HCT116 (cell line): ENCODE measurements at regions not wholly inside any gene's neighbourhood (a gene's known extent, or its start where the extent isn't known, plus 50 kb on each side); places are given as distances from the start of the nearest gene placed in this dataset.

ENCODE experiments used
- ATAC-seq: fragments of 200-7000 bp; cut with Tn5 transposase; 2 replicates; pipeline ENCODE4 v1.9.1; 2020; ENCODE audit warnings: mild to moderate bottlenecking, moderate library complexity
- BruUV-seq: library from RNA; stranded (reverse); fragments of 400-500 nt; replicated peaks from 2 replicates; lab custom pipeline; 2021; lab: Mats Ljungman, UMichigan
- CTCF ChIA-PET: fragments of 300-600 bp; sonication (Branson Sonifier 250); formaldehyde crosslinking; loops from one replicate; lab custom pipeline; 2021; ENCODE audit warnings: antibody characterized with exemption; lab: Charles Lee
- POLR2A ChIA-PET: fragments of 300-600, 350-600 bp; sonication (Branson Sonifier 250); formaldehyde crosslinking; loops from one replicate; lab custom pipeline; 2021; ENCODE audit warnings: antibody characterized with exemption; lab: Charles Lee
- RAD21 ChIA-PET, 2 experiments: fragments of 300-600 bp; sonication (Branson Sonifier 250); formaldehyde crosslinking; loops; one replicate each; lab custom pipeline; 2023; ENCODE audit warnings: low total read pairs in 2 of 2; ENCODE audit not compliant: uncharacterized antibody in 2 of 2, unreplicated experiment in 2 of 2, low non-redundant PET in 1 of 2; lab: Charles Lee
- DNase-seq: peaks from one replicate; pipeline ENCODE4 v3.0.0-alpha.2; 2010; ENCODE audit warnings: low read depth, low spot score
- H2AFZ ChIP-seq: fragments of 200-600 bp; shearing (Covaris generic), sonication (generic); 2 replicates; pipeline ENCODE4 v1.6.1; 2017; ENCODE audit warnings: low read depth, mixed run types, mixed read lengths, antibody characterized with exemption, low read length; ENCODE audit not compliant: poor library complexity, severe bottlenecking
- H3K27ac ChIP-seq: 2 replicates; pipeline ENCODE4 v1.5.1; 2012; ENCODE audit warnings: low read depth, low read length
- H3K27me3 ChIP-seq: fragments of 200-600 bp; sonication (generic); 2 replicates; pipeline ENCODE4 v1.6.1; 2016; ENCODE audit warnings: mixed run types, low read length, mixed read lengths; ENCODE audit not compliant: insufficient read depth
- H3K36me3 ChIP-seq, 2 experiments: fragments of 200-500 bp in 1 of 2; fragments of 200-600 bp in 1 of 2; sonication (Bioruptor generic) in 1 of 2; sonication (generic) in 1 of 2; 2 replicates each; pipeline versions ENCODE4 v1.5.1 to v1.6.1; 2014 to 2016; ENCODE audit warnings: low read length in 2 of 2, inconsistent platforms in 1 of 2, mixed read lengths in 1 of 2, mixed run types in 1 of 2; ENCODE audit not compliant: insufficient read depth in 2 of 2, control insufficient read depth in 1 of 2
- H3K4me1 ChIP-seq, 2 experiments: fragments of 200-600 bp in 1 of 2; sonication (generic) in 1 of 2; 2 replicates each; pipeline versions ENCODE4 v1.5.1 to v1.6.1; 2012 to 2017; ENCODE audit warnings: low read length in 2 of 2, inconsistent platforms in 1 of 2, mild to moderate bottlenecking in 1 of 2, mixed read lengths in 1 of 2, mixed run types in 1 of 2, moderate library complexity in 1 of 2; ENCODE audit not compliant: insufficient read depth in 2 of 2, control insufficient read depth in 1 of 2
- H3K4me2 ChIP-seq: fragments of 200-600 bp; sonication (generic); 2 replicates; pipeline ENCODE4 v1.6.1; 2017; ENCODE audit warnings: mixed run types, low read length, mixed read lengths
- H3K4me3 ChIP-seq, 2 experiments: fragments of 200-600 bp in 1 of 2; sonication (generic) in 1 of 2; replicated peaks in 1 of 2; 2 replicates each; pipeline ENCODE4 v1.5.1; 2011 to 2016; ENCODE audit warnings: low read length in 2 of 2, control low read depth in 1 of 2, low read depth in 1 of 2, mild to moderate bottlenecking in 1 of 2, mixed read lengths in 1 of 2, mixed run types in 1 of 2
- H3K79me2 ChIP-seq: fragments of 200-600 bp; sonication (generic); 2 replicates; pipeline ENCODE4 v1.6.1; 2017; ENCODE audit warnings: mild to moderate bottlenecking, mixed run types, low read length, moderate library complexity, mixed read lengths; ENCODE audit not compliant: insufficient read depth
- H3K9ac ChIP-seq: fragments of 200-600 bp; sonication (generic); 2 replicates; pipeline ENCODE4 v1.6.1; 2016; ENCODE audit warnings: low read length, mixed read lengths
- H3K9me2 ChIP-seq: fragments of 200-600 bp; sonication (generic), shearing (Covaris generic); 2 replicates; pipeline ENCODE4 v1.6.1; 2017; ENCODE audit warnings: mixed run types, mild to moderate bottlenecking, moderate library complexity; ENCODE audit not compliant: insufficient read depth
- H3K9me3 ChIP-seq, 2 experiments: fragments of 200-500 bp in 1 of 2; fragments of 200-600 bp in 1 of 2; sonication (Bioruptor generic) in 1 of 2; sonication (generic) in 1 of 2; 2 replicates each; pipeline ENCODE4 v1.6.1; 2014 to 2017; ENCODE audit warnings: low read length in 2 of 2, mixed read lengths in 2 of 2, inconsistent platforms in 1 of 2, low read depth in 1 of 2, mild to moderate bottlenecking in 1 of 2, mixed run types in 1 of 2, moderate library complexity in 1 of 2; ENCODE audit not compliant: control insufficient read depth in 1 of 2, insufficient read depth in 1 of 2
- H4K20me1 ChIP-seq: fragments of 200-600 bp; sonication (generic), shearing (Covaris generic); 2 replicates; pipeline ENCODE4 v1.6.1; 2017; ENCODE audit warnings: mixed run types, mild to moderate bottlenecking, moderate library complexity; ENCODE audit not compliant: insufficient read depth
- CBX3 ChIP-seq: IDR thresholded peaks from 2 replicates; pipeline ENCODE4 v1.6.1; 2012; ENCODE audit warnings: low read depth
- CEBPB ChIP-seq: IDR thresholded peaks from 2 replicates; pipeline ENCODE4 v1.6.1; 2012; ENCODE audit warnings: low read depth
- EGR1 ChIP-seq: IDR thresholded peaks from 2 replicates; pipeline ENCODE4 v1.6.1; 2012; ENCODE audit warnings: low read depth
- ELF1 ChIP-seq: IDR thresholded peaks from 2 replicates; pipeline ENCODE4 v1.6.1; 2012; ENCODE audit warnings: low read depth, borderline replicate concordance
- FOSL1 ChIP-seq: IDR thresholded peaks from 2 replicates; pipeline ENCODE4 v1.6.1; 2012; ENCODE audit warnings: low read depth
- JUND ChIP-seq: IDR thresholded peaks from 2 replicates; pipeline ENCODE4 v1.6.1; 2012
- POLR2A ChIP-seq: IDR thresholded peaks from 2 replicates; pipeline ENCODE4 v1.7.0; 2011; ENCODE audit warnings: borderline replicate concordance; ENCODE audit not compliant: insufficient read depth, insufficient read length; ENCODE audit errors: extremely low read depth
- POLR2AphosphoS5 ChIP-seq: IDR thresholded peaks from 2 replicates; pipeline ENCODE4 v1.6.1; 2011; ENCODE audit warnings: mild to moderate bottlenecking, low read depth, low read length, moderate library complexity
- RAD21 ChIP-seq: IDR thresholded peaks from 2 replicates; pipeline ENCODE4 v1.6.1; 2012; ENCODE audit warnings: low read depth, mild to moderate bottlenecking
- SIN3A ChIP-seq: IDR thresholded peaks from 2 replicates; pipeline ENCODE4 v1.6.1; 2012; ENCODE audit warnings: low read depth
- SRF ChIP-seq: IDR thresholded peaks from 2 replicates; pipeline ENCODE4 v1.6.1; 2012; ENCODE audit warnings: low read depth
- TCF7L2 ChIP-seq: IDR thresholded peaks from 2 replicates; pipeline ENCODE4 v1.7.0; 2011; ENCODE audit warnings: borderline replicate concordance, inconsistent platforms; ENCODE audit not compliant: insufficient read depth, insufficient read length; ENCODE audit errors: extremely low read depth
- ZFX ChIP-seq: fragments of 450-650 bp; IDR thresholded peaks from 2 replicates; pipeline ENCODE4 v1.6.1; 2017
- ZNF274 ChIP-seq: fragments of 200-500 bp; sonication (Bioruptor generic); IDR thresholded peaks from 2 replicates; pipeline ENCODE4 v1.6.1; 2014; ENCODE audit warnings: mild to moderate bottlenecking, low read depth, low read length, inconsistent platforms
- intact Hi-C: fragments of 100-400 bp; cut with micrococcal nuclease; formaldehyde crosslinking; loops from 2 replicates; pipeline ENCODE4 v1.10.0; 2022
- TF ChIP-seq, protein P1 (sequence below): IDR thresholded peaks from 2 replicates; pipeline ENCODE4 v1.6.1; 2012
- TF ChIP-seq, protein P2 (sequence below): IDR thresholded peaks from 2 replicates; pipeline ENCODE4 v1.6.1; 2012
- TF ChIP-seq, protein P3 (sequence below), 3 experiments: fragments of 200-600 bp in 1 of 3; sonication (generic) in 1 of 3; IDR thresholded peaks in 2 of 3; conservative IDR thresholded peaks in 1 of 3; 2 replicates each; pipeline ENCODE4 v1.5.1; 2012 to 2017; ENCODE audit warnings: low read depth in 2 of 3, low read length in 2 of 3, antibody characterized with exemption in 1 of 3, borderline replicate concordance in 1 of 3, control low read depth in 1 of 3, mild to moderate bottlenecking in 1 of 3, mixed read lengths in 1 of 3, mixed run types in 1 of 3, moderate library complexity in 1 of 3; ENCODE audit not compliant: insufficient read depth in 1 of 3

DNA sequence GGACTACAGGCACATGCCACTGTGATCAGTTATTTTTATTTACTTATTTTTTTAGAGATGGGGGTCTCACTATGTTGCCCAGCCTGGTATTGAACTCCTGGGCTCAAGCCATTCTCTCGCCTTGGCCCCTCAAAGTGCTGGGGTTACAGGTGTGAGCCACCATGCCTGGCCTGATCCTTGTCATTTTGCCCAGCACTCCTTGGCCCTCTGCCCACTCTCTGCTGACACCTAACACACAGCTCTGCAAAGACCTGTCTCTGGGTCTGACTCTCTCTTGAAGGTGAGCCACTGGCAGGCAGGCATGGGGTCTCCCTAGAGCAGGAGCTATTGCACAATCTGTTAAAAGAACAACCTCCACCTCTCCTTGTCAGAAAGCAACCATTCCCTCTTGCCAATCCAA lies 155.6 kb downstream of the ZFP64 start:
- no peak for ATAC-seq
- Histone ChIP-seq H4K20me1 (no peaks in the 10 kb centered on the region), H3K4me1 (no peaks in the 10 kb centered on the region), H3K4me3 (no peak overlapping the region), H3K9me3 (no peaks in the 10 kb centered on the region), H3K36me3 (no peaks in the 10 kb centered on the region), H3K4me2 (no peak overlapping the region), H3K79me2 (no peaks in the 10 kb centered on the region), H3K27me3 (no peaks in the 10 kb centered on the region), H3K9me2 (no peaks in the 10 kb centered on the region), H3K27ac (no peak overlapping the region), H2AFZ (no peak overlapping the region), H3K9ac (no peak overlapping the region)
- intact Hi-C loops = no loop called here
- CTCF ChIA-PET = no interaction called here
- DNase-seq = no peak
- no TSS peak for BruUV-seq
- POLR2A ChIA-PET = no interaction called here
- RAD21 ChIA-PET = no interaction called here
- no peak for TF ChIP-seq POLR2A

DNA sequence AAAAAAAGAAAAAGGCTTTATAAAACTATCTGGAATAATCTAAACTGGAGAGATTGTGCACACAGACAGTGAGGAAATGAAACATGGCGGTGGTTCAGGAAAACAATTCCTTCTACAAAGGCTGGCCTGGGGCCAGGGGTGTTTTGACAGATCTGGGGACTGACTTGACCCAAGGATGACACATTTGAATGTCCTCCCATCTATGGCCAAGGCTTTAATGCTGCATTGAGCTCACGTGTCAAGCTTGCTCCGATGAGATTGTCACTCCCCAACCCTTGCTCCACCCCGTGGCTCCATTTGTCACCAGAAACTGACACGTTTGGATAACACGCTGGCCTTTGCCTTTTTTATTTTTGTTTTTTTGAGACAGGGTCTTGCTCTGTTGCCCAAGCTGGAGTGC lies 156.1 kb downstream of the ZFP64 start:
- ChIA-PET RAD21 (no interaction called here), POLR2A (no interaction called here), CTCF (no interaction called here)
- no peak for DNase-seq
- no peak for ATAC-seq
- no peaks in the 10 kb centered on the region for H3K79me2 ChIP-seq
- no peaks in the 10 kb centered on the region for H3K9me3 ChIP-seq
- H3K4me3 ChIP-seq = no peak overlapping the region
- H3K9me2 ChIP-seq = no peaks in the 10 kb centered on the region
- no peak overlapping the region for H2AFZ ChIP-seq
- intact Hi-C loops = no loop called here
- TF ChIP-seq, protein P1, sequence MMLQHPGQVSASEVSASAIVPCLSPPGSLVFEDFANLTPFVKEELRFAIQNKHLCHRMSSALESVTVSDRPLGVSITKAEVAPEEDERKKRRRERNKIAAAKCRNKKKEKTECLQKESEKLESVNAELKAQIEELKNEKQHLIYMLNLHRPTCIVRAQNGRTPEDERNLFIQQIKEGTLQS = no peak
- TF ChIP-seq, protein P2, sequence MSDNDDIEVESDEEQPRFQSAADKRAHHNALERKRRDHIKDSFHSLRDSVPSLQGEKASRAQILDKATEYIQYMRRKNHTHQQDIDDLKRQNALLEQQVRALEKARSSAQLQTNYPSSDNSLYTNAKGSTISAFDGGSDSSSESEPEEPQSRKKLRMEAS = no peak
- TF ChIP-seq POLR2AphosphoS5 (no peak), SIN3A (no peak), FOSL1 (no peak), JUND (no peak), ZFX (no peak), EGR1 (no peak), RAD21 (no peak), ZNF274 (no peak), TCF7L2 (no peak), CBX3 (no peak), POLR2A (no peak), CEBPB (no peak), ELF1 (no peak), SRF (no peak)
- TF ChIP-seq, protein P3, sequence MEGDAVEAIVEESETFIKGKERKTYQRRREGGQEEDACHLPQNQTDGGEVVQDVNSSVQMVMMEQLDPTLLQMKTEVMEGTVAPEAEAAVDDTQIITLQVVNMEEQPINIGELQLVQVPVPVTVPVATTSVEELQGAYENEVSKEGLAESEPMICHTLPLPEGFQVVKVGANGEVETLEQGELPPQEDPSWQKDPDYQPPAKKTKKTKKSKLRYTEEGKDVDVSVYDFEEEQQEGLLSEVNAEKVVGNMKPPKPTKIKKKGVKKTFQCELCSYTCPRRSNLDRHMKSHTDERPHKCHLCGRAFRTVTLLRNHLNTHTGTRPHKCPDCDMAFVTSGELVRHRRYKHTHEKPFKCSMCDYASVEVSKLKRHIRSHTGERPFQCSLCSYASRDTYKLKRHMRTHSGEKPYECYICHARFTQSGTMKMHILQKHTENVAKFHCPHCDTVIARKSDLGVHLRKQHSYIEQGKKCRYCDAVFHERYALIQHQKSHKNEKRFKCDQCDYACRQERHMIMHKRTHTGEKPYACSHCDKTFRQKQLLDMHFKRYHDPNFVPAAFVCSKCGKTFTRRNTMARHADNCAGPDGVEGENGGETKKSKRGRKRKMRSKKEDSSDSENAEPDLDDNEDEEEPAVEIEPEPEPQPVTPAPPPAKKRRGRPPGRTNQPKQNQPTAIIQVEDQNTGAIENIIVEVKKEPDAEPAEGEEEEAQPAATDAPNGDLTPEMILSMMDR (IDR thresholded peaks at IDR 0.05 in 2 of 3, conservative IDR thresholded peaks at IDR 0.05 in 1 of 3; ENCODE audit: borderline replicate concordance in 1 of 3, insufficient read depth in 1 of 3, low read depth in 2 of 3, low read length in 2 of 3) = no peak
- no peaks in the 10 kb centered on the region for H3K27me3 ChIP-seq
- H3K36me3 ChIP-seq = no peaks in the 10 kb centered on the region
- H3K4me2 ChIP-seq = no peak overlapping the region
- no peaks in the 10 kb centered on the region for H3K4me1 ChIP-seq
- no peak overlapping the region for H3K9ac ChIP-seq
- no peaks in the 10 kb centered on the region for H4K20me1 ChIP-seq
- BruUV-seq = no TSS peak
- H3K27ac ChIP-seq = no peak overlapping the region
